Pancreas (tissue), 10 donors: ENCODE measurements at regions not wholly inside any gene's neighbourhood (a gene's known extent, or its start where the extent isn't known, plus 50 kb on each side); places are given as distances from the start of the nearest gene placed in this dataset.
A peak's percentile ranks its signal among the peaks of the same experiment; 100 is the strongest.

Source experiments
- ATAC-seq, 4 donors: fragments of 200-7000 bp; cut with Tn5 transposase; one replicate each; pipeline versions ENCODE4 v1.8.0 to v1.9.1; 2020; ENCODE audit warnings: mild to moderate bottlenecking in 4 of 4, moderate library complexity in 4 of 4
- DNase-seq, 6 donors: peaks; one replicate each; pipeline ENCODE4 v3.0.0-alpha.2; 2020
- FAIRE-seq: peaks from 2 replicates; lab custom pipeline; 2012; peaks lifted over from hg19 to GRCh38; lab: Jason Lieb, UNC
- H3K27ac ChIP-seq, 4 donors: fragments of 200-600 bp; sonication (generic); 1 replicate in 3 of 4; 2 replicates in 1 of 4; pipeline versions ENCODE4 v1.5.0 to v1.8.0; 2020
- H3K27me3 ChIP-seq, 4 donors: fragments of 200-600 bp; one replicate each; pipeline ENCODE4 v1.8.0; 2021
- H3K36me3 ChIP-seq, 3 donors: fragments of 200-600 bp; sonication (generic) in 1 of 3; one replicate each; pipeline versions ENCODE4 v1.5.0 to v1.8.0; 2020 to 2021
- H3K4me1 ChIP-seq, 3 donors: fragments of 200-600 bp; one replicate each; pipeline ENCODE4 v1.8.0; 2021
- H3K4me3 ChIP-seq, 4 donors: fragments of 200-600 bp; sonication (generic) in 2 of 4; one replicate each; pipeline versions ENCODE4 v1.5.0 to v1.8.0; 2020 to 2021
- H3K9me3 ChIP-seq, 4 donors: fragments of 200-600 bp; one replicate each; pipeline ENCODE4 v1.8.0; 2021
- WGBS, 2 donors: extraction: QIAGEN DNeasy Blood & Tissue Kit; methylation state at CpG; one replicate each; pipeline ENCODE4 v1.1.7; 2013; 5-methylcytosine and 5-hydroxymethylcytosine counted together
- intact Hi-C, 3 donors: fragments of 100-400 bp; cut with DNase I; formaldehyde crosslinking; loops; one replicate each; pipeline versions ENCODE4 v1.11.1 to v1.14.2; 2022
- TF ChIP-seq, protein P1 (sequence below), 4 donors: fragments of 200-600 bp; sonication (generic) in 3 of 4; IDR thresholded peaks; one replicate each; pipeline versions ENCODE4 v1.5.0 to v1.8.0; 2021; ENCODE audit warnings: antibody characterized with exemption in 4 of 4
- donor health status: healthy with polysubstance abuse.
- donor health status: DM: no; HTN: no; CAD: no; lungs with moderate emphysema.
- donor health status: DM: no; HTN: no; CAD: no.
- donor health status: control.
- donor health status: control.
- donor health status: Bipolar disorder and iron deficiency.
- donor health status: DM: yes; HTN: yes; CAD: no.
- donor health status: DM: no; HTN: no; CAD: no.
- donor health status: DM: no; HTN: no; CAD: no.
- donor health status: DM: yes; HTN: yes; CAD: no.

DNA sequence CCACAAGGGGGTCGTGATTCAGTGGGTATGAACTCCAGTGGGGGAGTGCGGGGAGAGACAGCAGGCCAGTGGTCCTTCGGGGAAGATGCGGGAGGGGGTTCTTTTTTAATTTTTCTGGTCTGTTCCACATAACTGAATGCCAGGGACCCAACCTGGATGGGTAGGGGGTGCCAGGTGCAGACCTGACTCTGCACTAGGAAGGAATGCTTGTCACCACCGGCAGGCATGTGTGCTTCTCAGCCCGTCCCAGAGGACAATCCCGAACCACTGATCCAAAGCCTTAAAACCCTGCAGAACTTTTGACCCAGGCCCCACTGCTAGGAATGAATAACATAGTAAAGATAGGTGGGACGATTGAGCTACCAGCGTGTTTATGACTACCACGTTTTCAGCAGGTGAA is 72.0 kb downstream of the DIO3 start:
- FAIRE-seq, result no peak

DNA sequence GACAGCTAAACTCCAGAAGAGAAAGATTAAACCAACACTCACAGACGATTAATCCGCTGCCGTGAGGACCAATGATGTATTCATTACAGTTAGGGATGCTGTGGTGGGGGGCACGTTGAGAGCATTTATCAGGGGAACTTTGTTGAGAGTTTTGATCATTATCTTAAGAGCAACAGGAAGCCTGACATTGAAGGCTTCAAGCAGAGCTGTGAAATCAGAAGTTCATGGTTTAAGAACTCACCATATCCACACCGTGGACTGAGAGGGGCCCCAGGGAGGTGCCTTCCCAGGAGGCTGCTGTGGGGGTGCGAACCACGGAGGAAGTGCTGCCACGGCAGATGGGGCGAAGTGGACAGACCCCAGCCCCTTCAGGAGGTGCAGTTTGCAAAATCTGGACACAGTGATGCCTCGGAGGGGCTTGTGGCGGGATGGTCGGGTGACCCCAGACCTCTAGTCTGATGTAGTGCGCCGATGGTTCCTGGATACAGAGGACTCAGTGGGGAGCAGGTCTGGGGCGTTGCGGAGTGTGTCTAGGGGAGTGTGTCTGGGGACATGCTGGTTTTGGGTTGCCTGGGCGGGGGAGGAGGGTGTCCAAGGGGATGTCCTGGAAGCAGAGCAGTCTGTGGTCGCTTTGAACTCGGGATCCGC is 73.0 kb downstream of the DIO3 start:
- H3K27me3 ChIP-seq, result no peaks in the 10 kb centered on the region
- 71 to 75% methylated on average over 20 of the region's 20 CpGs for WGBS, 2 donors
- FAIRE-seq (no peak), DNase-seq (peak in 1 of 6 donors; percentile 50), ATAC-seq (no peak)
- no peak overlapping the region for H3K4me3 ChIP-seq
- TF ChIP-seq, protein P1, sequence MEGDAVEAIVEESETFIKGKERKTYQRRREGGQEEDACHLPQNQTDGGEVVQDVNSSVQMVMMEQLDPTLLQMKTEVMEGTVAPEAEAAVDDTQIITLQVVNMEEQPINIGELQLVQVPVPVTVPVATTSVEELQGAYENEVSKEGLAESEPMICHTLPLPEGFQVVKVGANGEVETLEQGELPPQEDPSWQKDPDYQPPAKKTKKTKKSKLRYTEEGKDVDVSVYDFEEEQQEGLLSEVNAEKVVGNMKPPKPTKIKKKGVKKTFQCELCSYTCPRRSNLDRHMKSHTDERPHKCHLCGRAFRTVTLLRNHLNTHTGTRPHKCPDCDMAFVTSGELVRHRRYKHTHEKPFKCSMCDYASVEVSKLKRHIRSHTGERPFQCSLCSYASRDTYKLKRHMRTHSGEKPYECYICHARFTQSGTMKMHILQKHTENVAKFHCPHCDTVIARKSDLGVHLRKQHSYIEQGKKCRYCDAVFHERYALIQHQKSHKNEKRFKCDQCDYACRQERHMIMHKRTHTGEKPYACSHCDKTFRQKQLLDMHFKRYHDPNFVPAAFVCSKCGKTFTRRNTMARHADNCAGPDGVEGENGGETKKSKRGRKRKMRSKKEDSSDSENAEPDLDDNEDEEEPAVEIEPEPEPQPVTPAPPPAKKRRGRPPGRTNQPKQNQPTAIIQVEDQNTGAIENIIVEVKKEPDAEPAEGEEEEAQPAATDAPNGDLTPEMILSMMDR (IDR thresholded peaks at IDR 0.05), result no peak
- no peak overlapping the region for H3K27ac ChIP-seq
- H3K4me1 ChIP-seq, result no peaks in the 10 kb centered on the region
- no peaks in the 10 kb centered on the region for H3K9me3 ChIP-seq
- no peaks in the 10 kb centered on the region for H3K36me3 ChIP-seq
- intact Hi-C loops, result loop anchor here in 1 of 3 donors (10.0 kb wide), 1 partner anchor 450 kb away; no protein-coding TSS in a partner anchor

More for the DNA sequence above, 72.0 kb downstream of the DIO3 start:
- 70 to 76% methylated on average over 10 of the region's 10 CpGs for WGBS, 2 donors
- TF ChIP-seq, protein P1 (IDR thresholded peaks at IDR 0.05), result no peak
- Histone ChIP-seq H3K9me3 (no peaks in the 10 kb centered on the region), H3K4me3 (no peak overlapping the region), H3K36me3 (no peaks in the 10 kb centered on the region), H3K27ac (no peak overlapping the region), H3K4me1 (peaks cover 0 to 1% (median 0%) of the 10 kb centered on the region in 3 donors), H3K27me3 (no peaks in the 10 kb centered on the region)
- DNase-seq (no peak), ATAC-seq (no peak)
- intact Hi-C loops, result loop anchor here in 1 of 3 donors (10.0 kb wide), 1 partner anchor 448 kb away; no protein-coding TSS in a partner anchor

DNA sequence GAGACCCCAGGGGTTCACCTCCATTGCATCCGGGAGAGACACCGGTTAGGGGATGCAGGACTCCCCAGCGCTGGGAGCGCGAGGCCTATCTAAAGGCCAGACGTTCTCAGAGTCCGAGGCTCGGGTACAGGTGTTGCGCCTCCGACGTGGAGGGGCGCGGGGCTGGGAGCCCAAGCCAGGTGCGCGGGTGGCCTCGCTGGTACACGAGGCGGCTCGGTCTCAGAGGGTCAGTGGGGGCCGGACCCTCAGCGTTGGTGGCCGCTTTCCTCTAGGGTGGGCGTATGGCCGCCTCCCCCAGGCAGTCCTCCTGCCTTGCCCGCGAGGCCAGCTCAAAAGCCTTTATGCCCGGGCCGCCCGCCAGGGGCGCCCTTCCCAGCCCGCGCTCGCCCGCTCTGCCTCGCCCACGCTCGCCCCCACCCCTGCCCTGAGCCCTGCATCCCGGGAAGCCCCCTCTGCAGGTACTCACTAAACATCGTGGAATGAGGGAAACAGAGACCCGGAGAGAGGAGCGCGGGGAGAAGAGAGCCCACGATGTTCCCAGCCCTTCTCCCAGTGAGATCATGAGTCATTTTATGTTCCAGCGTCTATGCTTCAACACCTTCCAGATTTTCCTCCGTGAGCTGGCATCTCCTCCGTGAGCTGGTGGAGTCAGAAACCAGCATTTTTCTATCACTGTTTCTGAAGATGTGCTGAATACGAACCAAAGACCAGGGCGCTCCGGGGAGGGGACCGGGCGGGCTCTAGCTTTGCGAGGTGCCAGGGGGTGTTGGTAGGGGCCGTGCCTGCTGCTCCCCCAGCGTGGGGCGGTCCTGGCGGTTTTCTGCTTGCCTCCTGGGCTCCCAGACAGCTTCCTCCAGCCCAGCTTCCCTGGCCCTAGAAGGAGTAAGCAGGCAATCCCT is 73.8 kb downstream of the DIO3 start:
- Histone ChIP-seq H3K4me1 (no peaks in the 10 kb centered on the region), H3K27ac (no peak overlapping the region), H3K9me3 (no peaks in the 10 kb centered on the region), H3K36me3 (no peaks in the 10 kb centered on the region), H3K4me3 (no peak overlapping the region), H3K27me3 (no peaks in the 10 kb centered on the region)
- 80 to 81% methylated on average over 54 to 56 of the region's 56 CpGs for WGBS, 2 donors
- no peak for ATAC-seq
- FAIRE-seq, result no peak
- TF ChIP-seq, protein P1 (IDR thresholded peaks at IDR 0.05), result no peak
- intact Hi-C loops, result loop anchor here in 1 of 3 donors (10.0 kb wide), 1 partner anchor 450 kb away; no protein-coding TSS in a partner anchor
- peak in 1 of 6 donors; percentile 63 for DNase-seq

DNA sequence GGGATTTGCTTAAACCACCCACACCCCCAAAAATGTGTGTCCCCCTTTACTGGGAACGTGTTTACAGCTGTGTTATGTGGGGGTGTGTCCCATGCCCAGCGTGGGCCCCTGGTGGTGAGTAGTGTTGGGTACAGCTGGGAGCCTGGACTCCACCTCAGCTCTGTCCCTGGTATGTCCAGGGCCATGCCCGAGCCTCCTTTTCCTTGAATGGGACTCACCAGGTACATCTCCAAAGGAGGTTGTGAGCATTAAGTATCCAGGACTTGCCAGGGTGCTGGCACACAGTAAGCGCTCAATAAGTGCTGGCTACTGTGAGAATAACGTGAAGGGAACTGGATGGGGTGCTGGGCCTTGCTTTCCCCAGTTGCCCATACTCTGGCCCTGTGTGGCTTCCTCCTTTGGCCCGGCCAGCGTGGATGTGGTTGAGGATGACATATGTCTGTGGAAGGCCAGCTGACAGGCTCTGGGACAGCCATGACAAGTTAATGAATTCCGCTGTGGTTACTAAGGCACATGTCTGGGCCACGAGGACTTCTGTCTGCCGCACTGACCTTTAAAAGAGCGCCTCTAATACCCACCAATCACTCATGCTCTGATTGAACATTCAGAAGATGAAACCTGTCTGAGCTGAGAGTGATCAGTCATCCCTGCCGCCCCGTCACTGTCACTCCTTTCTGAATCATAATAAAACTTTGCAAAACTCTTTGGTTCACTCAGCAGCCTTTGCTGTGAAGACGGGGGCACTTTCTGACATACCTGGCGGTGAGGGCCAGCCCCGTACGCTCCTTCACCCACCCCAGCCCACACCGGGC is 74.7 kb downstream of the DIO3 start:
- intact Hi-C loops, result loop anchor here in 1 of 3 donors (10.0 kb wide), 1 partner anchor 451 kb away; no protein-coding TSS in a partner anchor
- no peak for FAIRE-seq
- WGBS, 2 donors, result 81 to 83% methylated on average over 18 of the region's 18 CpGs

More for the DNA sequence above, 74.7 kb downstream of the DIO3 start:
- ATAC-seq, result no peak
- H3K9me3 ChIP-seq, result no peaks in the 10 kb centered on the region
- no peak overlapping the region for H3K4me3 ChIP-seq
- H3K4me1 ChIP-seq, result no peaks in the 10 kb centered on the region
- DNase-seq, result no peak
- no peak overlapping the region for H3K27ac ChIP-seq
- H3K27me3 ChIP-seq, result no peaks in the 10 kb centered on the region
- H3K36me3 ChIP-seq, result no peaks in the 10 kb centered on the region
- TF ChIP-seq, protein P1 (IDR thresholded peaks at IDR 0.05), result no peak
